Body of pancreas (tissue), 4 donors: ENCODE measurements at regions not wholly inside any gene's neighbourhood (a gene's known extent, or its start where the extent isn't known, plus 50 kb on each side); places are given as distances from the start of the nearest gene placed in this dataset.

Source experiments
- CTCF ChIP-seq, 7 experiments: fragments of 450-650 bp in 4 of 7; fragments of 200-600 bp in 3 of 7; sonication (generic) in 3 of 7; IDR thresholded peaks; one replicate each; pipeline ENCODE4 v1.5.1; 2016 to 2019; ENCODE audit warnings: antibody characterized with exemption in 7 of 7
- POLR2A ChIP-seq, 3 donors: fragments of 450-650 bp; IDR thresholded peaks; one replicate each; pipeline ENCODE4 v1.6.1; 2016; ENCODE audit warnings: antibody characterized with exemption in 3 of 3, mild to moderate bottlenecking in 2 of 3

GRCh38 chr1:114331936-114332335 is 178.3 kb upstream of the SYT6 start:
- TF ChIP-seq CTCF (IDR thresholded peaks at IDR 0.05) (no peak), POLR2A (IDR thresholded peaks at IDR 0.05) (no peak)
